ENCODE measurements at regions not wholly inside any gene's neighbourhood (a gene's known extent, or its start where the extent isn't known, plus 50 kb on each side); places are given as distances from the start of the nearest gene placed in this dataset.

- FAIRE-seq (no peak), ATAC-seq (no peak), DNase-seq (ENCODE audit: low read depth in 1 of 2, low spot score in 1 of 2) (no peak)
- H3K9me3 ChIP-seq, result no peaks in the 10 kb centered on the region
- TF ChIP-seq BHLHE40 (IDR thresholded peaks at IDR 0.05; ENCODE audit: low read depth, low read length) (no peak), BCL3 (IDR thresholded peaks at IDR 0.05) (no peak), EHMT2 (IDR thresholded peaks at IDR 0.05; ENCODE audit: low read depth) (no peak), RAD21 (conservative IDR thresholded peaks at IDR 0.05 in 1 of 2, IDR thresholded peaks at IDR 0.05 in 1 of 2) (no peak), NR3C1 (IDR thresholded peaks at IDR 0.05) (no peak), HOXA7 (CRISPR knock-in tag; IDR thresholded peaks at IDR 0.05) (no peak)
- H3K4me1 ChIP-seq, result peaks cover 27% of the 10 kb centered on the region
- 88% methylated on average over 8 of the region's 8 CpGs for WGBS (ENCODE audit: missing lambda C conversion rate)
- H3K4me3 ChIP-seq, result no peak overlapping the region
- H3K4me2 ChIP-seq, result no peak overlapping the region
- ChIA-PET CTCF (interaction anchor here (1.0 to 2.2 kb wide), 4 partner anchors 15 to 278 kb away, joined by 3 to 8 read pairs (median 6); no protein-coding TSS in a partner anchor), POLR2A (no interaction called here)
- no peak overlapping the region for H3K27ac ChIP-seq
Measured at GRCh38 chr7:155878674-155879073, 66.4 kb upstream of the SHH start.

- FAIRE-seq, result no peak
Measured at GRCh38 chr7:155878250-155878649, 66.0 kb upstream of the SHH start.

More at GRCh38 chr7:155878250-155878649, 66.0 kb upstream of the SHH start:
- Histone ChIP-seq H3K27ac (no peak overlapping the region), H3K4me2 (no peak overlapping the region), H3K4me3 (no peak overlapping the region), H3K4me1 (peaks cover 22% of the 10 kb centered on the region), H3K9me3 (no peaks in the 10 kb centered on the region)
- ChIA-PET CTCF (interaction anchor here (1.0 to 2.2 kb wide), 5 partner anchors 15 to 278 kb away, joined by 3 to 8 read pairs (median 4); no protein-coding TSS in a partner anchor), POLR2A (no interaction called here)
- TF ChIP-seq POLR2AphosphoS2 (conservative IDR thresholded peaks at IDR 0.05; ENCODE audit: low read length) (no peak), TFCP2L1 (CRISPR knock-in tag; IDR thresholded peaks at IDR 0.05) (no peak), ZSCAN20 (CRISPR knock-in tag; IDR thresholded peaks at IDR 0.05) (no peak), REST (IDR thresholded peaks at IDR 0.05) (no peak), SREBF2 (IDR thresholded peaks at IDR 0.05) (no peak), ATOH8 (CRISPR knock-in tag; IDR thresholded peaks at IDR 0.05; ENCODE audit: low read depth) (no peak), CBX8 (IDR thresholded peaks at IDR 0.05) (no peak), ZNF302 (CRISPR knock-in tag; IDR thresholded peaks at IDR 0.05) (no peak), MAX (IDR thresholded peaks at IDR 0.05) (no peak), ELK1 (IDR thresholded peaks at IDR 0.05; ENCODE audit: low read depth, low read length) (no peak), SMC3 (IDR thresholded peaks at IDR 0.05) (no peak), CTCF (IDR thresholded peaks at IDR 0.05) (no peak), RARB (CRISPR knock-in tag; IDR thresholded peaks at IDR 0.05) (no peak), NPAS2 (CRISPR knock-in tag; IDR thresholded peaks at IDR 0.05; ENCODE audit: borderline replicate concordance) (no peak), MAFK (IDR thresholded peaks at IDR 0.05; ENCODE audit: partially characterized antibody) (no peak), EHMT2 (IDR thresholded peaks at IDR 0.05; ENCODE audit: low read depth) (no peak)
- DNase-seq (ENCODE audit: low read depth in 1 of 2, low spot score in 1 of 2) (no peak), ATAC-seq (no peak)
- WGBS (ENCODE audit: missing lambda C conversion rate), result 73% methylated on average over 9 of the region's 11 CpGs
